Epithelial cell of proximal tubule (primary cell): ENCODE measurements at regions not wholly inside any gene's neighbourhood (a gene's known extent, or its start where the extent isn't known, plus 50 kb on each side); places are given as distances from the start of the nearest gene placed in this dataset.

ENCODE experiments used
- DNase-seq: peaks from one replicate; pipeline ENCODE4 v3.0.0-alpha.2; 2011; ENCODE audit warnings: low read depth
- H3K4me3 ChIP-seq: 2 replicates; pipeline ENCODE4 v1.5.1; 2011; ENCODE audit warnings: low read depth, mild to moderate bottlenecking, low read length
- CTCF ChIP-seq: conservative IDR thresholded peaks from 2 replicates; pipeline ENCODE4 v1.5.1; 2012; ENCODE audit warnings: low read depth, mild to moderate bottlenecking, low read length

GRCh38 chr11:116144387-116144958, 628.3 kb downstream of the BUD13 start:
- TF ChIP-seq CTCF: no peak
- no peak overlapping the region for H3K4me3 ChIP-seq
- DNase-seq: no peak

DNA sequence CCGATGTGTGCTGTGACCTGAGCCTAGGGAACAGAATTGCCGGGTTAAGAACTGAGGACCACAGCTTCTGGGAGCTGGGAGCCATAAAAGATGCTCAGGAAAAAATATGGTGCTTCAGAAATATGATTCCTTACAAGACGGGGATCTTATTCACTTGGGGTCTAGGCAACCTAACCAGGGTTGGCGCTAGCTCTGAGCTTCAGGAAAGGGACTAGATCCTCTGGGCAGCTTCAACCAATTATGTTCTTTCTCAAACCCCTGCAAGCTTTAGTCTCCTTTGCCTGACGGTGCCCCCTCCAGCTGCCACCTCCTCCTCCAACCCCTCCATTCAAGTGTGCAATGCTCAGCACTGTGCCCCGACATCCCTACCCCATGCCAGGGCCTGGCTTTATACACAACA, 634.1 kb upstream of the CADM1 start:
- no peak for TF ChIP-seq CTCF
- H3K4me3 ChIP-seq: no peak overlapping the region
- DNase-seq: no peak

DNA sequence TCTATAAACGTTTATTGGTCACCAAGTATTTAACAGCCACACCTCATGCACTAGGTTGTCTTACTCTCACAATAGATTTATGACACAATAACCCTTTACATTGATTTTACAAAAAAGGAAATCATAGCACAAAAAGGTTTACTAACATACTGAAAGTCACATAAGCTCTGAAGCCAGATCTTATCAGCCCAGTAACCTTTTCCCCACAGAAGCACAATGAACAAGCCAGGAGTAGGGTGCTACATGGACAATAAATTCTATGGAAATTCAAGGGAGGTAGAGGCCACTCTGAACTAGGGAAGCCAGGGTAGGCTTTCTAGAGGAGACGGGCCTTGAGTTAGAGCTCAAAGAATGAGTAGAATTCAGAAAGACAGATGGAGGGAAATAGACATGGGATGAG, 633.5 kb upstream of the CADM1 start:
- no peak for TF ChIP-seq CTCF
- no peak for DNase-seq

DNA sequence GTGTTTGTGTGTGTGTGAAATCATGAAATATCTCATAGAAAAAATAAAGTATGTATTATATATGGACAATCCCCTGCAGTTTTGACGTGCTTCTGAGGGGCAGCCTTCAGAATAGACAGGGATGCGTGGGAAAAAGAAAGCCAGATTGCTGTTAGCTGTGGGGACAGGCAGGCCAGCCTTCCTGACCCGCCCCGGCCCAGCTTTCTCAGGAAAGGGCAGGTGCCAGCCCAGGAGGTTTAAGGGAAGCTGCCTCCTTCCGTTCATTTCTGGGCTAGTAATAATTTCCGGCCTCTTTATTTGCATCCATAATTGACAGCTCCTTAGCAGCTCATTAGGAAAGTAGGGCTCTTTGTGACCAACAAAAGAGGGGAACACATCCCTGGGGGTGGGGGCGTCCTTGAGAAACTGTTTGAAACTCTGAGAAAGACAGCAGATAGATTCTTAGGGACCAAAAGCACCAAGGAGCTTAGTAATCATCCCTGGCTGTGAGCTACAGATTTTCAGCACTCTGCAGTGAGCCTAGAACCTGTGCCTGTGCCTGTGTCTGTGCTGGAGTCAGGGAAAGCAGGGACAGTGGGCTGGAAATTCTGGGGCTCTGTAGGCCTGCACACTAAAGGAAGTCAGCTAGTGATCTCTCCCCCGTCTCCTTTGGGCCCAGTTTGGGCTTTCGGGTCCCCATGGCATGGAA, 632.9 kb upstream of the CADM1 start:
- DNase-seq: no peak
- no peak for TF ChIP-seq CTCF
- H3K4me3 ChIP-seq: no peak overlapping the region

More for the DNA sequence above, 633.5 kb upstream of the CADM1 start:
- H3K4me3 ChIP-seq: no peak overlapping the region

DNA sequence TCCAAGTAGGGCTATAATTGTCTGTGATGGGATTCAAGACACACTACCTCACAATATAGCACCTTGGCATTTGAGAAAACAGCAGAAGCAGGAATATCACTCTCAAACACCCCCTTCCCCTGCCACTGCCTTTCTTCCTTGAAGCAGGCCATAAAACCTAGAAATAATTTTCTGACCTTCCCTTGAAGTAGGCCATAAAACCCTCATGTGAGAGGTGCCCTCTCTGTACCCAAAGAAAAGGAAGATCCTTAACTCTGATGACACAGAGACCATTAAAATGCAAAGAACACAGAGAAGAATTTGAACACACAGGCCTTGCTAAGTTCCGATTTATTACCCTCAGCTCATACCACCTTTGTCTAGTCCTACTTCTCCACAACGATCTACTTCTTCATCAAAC, 631.7 kb upstream of the CADM1 start:
- no peak for TF ChIP-seq CTCF
- DNase-seq: no peak
- H3K4me3 ChIP-seq: no peak overlapping the region

GRCh38 chr11:116134450-116134849, 630.2 kb upstream of the CADM1 start:
- DNase-seq: no peak
- H3K4me3 ChIP-seq: no peak overlapping the region
- TF ChIP-seq CTCF: no peak
